GM18498 (cell line): ENCODE measurements at regions not wholly inside any gene's neighbourhood (a gene's known extent, or its start where the extent isn't known, plus 50 kb on each side); places are given as distances from the start of the nearest gene placed in this dataset.

Experiments
- ATAC-seq: cut with Tn5 transposase; IDR thresholded peaks from one replicate; pipeline ENCODE4 v1.9.1; 2021; ENCODE audit warnings: mild to moderate bottlenecking, moderate library complexity; ENCODE audit not compliant: unreplicated experiment

- ATAC-seq, result no peak
These were observed 762.8 kb upstream of the NR2F2 start for GRCh38 chr15:95567686-95568085.

GRCh38 chr15:95574053-95574452, 756.4 kb upstream of the NR2F2 start:
- no peak for ATAC-seq

GRCh38 chr15:95577927-95578326, 752.6 kb upstream of the NR2F2 start:
- ATAC-seq, result no peak

GRCh38 chr15:95580121-95580520, 750.4 kb upstream of the NR2F2 start:
- no peak for ATAC-seq

- ATAC-seq, result no peak
These were observed 748.9 kb upstream of the NR2F2 start for GRCh38 chr15:95581595-95581994.

- no peak for ATAC-seq
These were observed 746.4 kb upstream of the NR2F2 start for GRCh38 chr15:95584088-95584487.

GRCh38 chr15:95588056-95588455, 742.4 kb upstream of the NR2F2 start:
- ATAC-seq, result no peak

- no peak for ATAC-seq
These were observed 739.9 kb upstream of the NR2F2 start for GRCh38 chr15:95590533-95591044.

- no peak for ATAC-seq
These were observed 739.2 kb upstream of the NR2F2 start for GRCh38 chr15:95591270-95591669.

GRCh38 chr15:95591886-95592285, 738.6 kb upstream of the NR2F2 start:
- ATAC-seq, result no peak

- no peak for ATAC-seq
These were observed 736.0 kb upstream of the NR2F2 start for GRCh38 chr15:95594496-95594895.

- ATAC-seq, result no peak
These were observed 734.7 kb upstream of the NR2F2 start for GRCh38 chr15:95595759-95596158.

- ATAC-seq, result no peak
These were observed 734.0 kb upstream of the NR2F2 start for GRCh38 chr15:95596496-95596895.

- ATAC-seq, result no peak
These were observed 732.1 kb upstream of the NR2F2 start for GRCh38 chr15:95598251-95598855.

- ATAC-seq, result no peak
These were observed 730.1 kb upstream of the NR2F2 start for GRCh38 chr15:95600367-95600766.

- no peak for ATAC-seq
These were observed 729.6 kb upstream of the NR2F2 start for GRCh38 chr15:95600884-95601283.

GRCh38 chr15:95601525-95601924, 729.0 kb upstream of the NR2F2 start:
- ATAC-seq, result no peak

GRCh38 chr15:95603802-95604201, 726.7 kb upstream of the NR2F2 start:
- ATAC-seq, result no peak

GRCh38 chr15:95604634-95605036, 725.9 kb upstream of the NR2F2 start:
- no peak for ATAC-seq

- ATAC-seq, result no peak
These were observed 725.4 kb upstream of the NR2F2 start for GRCh38 chr15:95605098-95605497.

GRCh38 chr15:95606551-95606950, 723.9 kb upstream of the NR2F2 start:
- ATAC-seq, result no peak

GRCh38 chr15:95608371-95608770, 722.1 kb upstream of the NR2F2 start:
- ATAC-seq, result no peak

GRCh38 chr15:95609096-95609495, 721.4 kb upstream of the NR2F2 start:
- no peak for ATAC-seq
